Myocyte (in vitro differentiated cells): ENCODE measurements at regions not wholly inside any gene's neighbourhood (a gene's known extent, or its start where the extent isn't known, plus 50 kb on each side); places are given as distances from the start of the nearest gene placed in this dataset.
"Not testable (repeated sequence)": the region's sequence is repeated elsewhere in the genome, so short reads cannot be mapped to it uniquely, and the experiment has no call there.

ENCODE experiments used
- DNase-seq: peaks from one replicate; pipeline ENCODE4 v3.0.0-alpha.2; 2012; ENCODE audit warnings: low read depth

GRCh38 chr21:35811191-35811806 lies 249.0 kb downstream of the SETD4 start:
- no peak for DNase-seq

DNA sequence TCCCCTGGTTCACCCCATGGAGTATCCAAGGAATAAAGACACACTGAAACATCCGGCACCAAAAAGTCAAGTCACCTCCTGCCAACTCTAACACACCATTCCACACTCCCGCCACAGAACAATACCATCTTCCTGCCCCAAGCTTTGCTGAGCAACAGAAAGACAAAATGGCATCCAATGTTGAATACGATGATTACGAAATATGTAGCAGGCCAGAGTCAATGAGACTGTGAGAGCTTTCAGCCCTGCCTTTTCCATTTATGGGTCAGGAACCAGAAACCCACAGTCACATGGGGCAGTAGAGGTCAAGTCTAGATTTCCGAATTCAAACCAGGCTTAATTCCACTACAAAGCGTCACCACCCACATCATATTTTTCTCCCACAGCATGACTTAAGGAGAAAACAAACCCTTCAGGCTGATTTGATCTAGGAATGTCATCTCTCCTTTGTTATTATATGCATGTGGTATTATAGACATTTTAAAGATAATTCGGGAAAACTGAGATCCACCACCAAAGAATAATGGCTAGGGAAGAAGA lies 249.8 kb downstream of the SETD4 start:
- no peak for DNase-seq

DNA sequence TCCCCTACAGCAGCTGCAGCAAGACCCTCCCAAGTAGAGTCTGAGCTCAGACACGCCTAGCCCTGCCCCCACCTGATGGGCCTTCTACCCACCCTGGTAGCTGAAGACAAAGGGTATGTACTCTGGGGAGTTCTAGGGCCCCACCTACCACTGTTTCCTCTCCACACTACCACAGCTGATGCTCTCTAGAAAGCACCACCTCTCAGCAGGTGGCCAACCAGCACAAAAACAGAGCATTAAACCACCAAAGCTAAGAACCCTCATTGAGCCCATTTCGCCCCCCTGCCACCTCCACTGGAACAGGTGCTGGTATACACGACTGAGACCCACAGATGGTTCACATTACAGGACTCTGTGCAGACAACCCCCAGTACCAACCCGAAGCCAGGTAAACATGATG lies 258.9 kb downstream of the SETD4 start:
- peak; percentile 8 for DNase-seq

DNA sequence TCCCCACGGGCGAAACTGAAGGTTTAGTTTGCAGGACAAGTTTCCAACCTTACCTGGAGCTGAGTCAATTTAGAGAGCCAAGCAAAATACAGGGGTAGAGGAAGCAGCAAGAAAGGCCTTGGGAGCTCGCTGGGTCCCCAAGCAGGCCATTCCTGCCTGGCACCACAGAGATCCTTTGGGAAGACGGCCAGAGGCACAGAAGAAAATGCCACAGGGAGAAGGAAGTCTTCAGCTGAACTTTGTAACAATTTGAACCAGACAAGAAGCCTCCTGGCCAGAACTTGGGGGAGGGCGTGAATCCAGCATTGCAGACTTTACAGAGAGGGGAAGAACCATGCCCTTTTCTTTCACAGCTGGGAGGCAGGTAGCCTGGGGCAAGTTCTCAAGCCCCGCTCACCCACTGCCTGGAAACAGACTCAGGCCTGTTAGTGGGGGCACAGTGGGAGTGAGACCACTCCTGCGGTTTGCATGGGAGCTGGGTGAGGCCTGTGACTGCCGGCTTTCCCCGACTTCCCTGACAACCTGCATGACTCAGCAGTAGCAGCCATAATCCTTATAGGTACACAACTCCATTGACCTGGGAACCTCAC lies 259.4 kb downstream of the SETD4 start:
- not testable (repeated sequence) for DNase-seq

- DNase-seq: no peak
Observed at GRCh38 chr21:35796844-35797243, 263.5 kb downstream of the SETD4 start.

GRCh38 chr21:35794527-35794926 lies 265.8 kb downstream of the SETD4 start:
- DNase-seq: not testable (repeated sequence)

DNA sequence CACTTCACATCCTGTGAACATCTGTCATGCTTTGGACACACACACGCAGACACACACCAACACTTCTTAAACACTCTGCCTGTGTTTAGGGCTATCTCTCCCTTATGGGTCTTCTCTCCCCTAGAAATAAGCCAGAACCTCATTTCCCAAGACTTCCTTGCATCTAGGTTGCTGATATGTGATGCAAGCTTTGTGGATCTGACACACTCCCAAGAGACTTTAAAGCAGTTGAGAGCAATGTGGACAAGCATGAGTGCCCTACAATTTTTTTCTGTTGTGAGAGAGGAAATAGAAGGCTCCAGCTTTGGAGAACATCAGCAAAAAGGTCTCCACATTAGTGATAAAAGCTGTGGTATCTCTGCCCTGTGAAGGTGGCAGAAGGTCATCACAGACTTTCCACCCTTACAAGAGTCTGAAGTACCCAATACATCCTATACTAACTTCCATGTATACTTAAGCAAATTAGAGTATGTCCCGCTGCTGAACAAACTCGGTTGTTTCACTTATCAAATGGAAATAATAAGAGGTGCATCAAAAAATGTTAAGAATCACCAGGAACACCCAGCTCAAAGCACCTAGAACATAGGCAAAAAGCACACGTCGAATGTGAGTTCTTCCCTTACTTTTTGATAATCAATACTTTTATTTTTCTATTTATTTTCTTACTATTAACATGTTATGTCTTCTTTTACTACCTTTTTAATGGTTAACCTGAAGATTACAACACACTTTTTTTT lies 267.6 kb downstream of the SETD4 start:
- DNase-seq: no peak

GRCh38 chr21:35791541-35792325 lies 268.6 kb downstream of the SETD4 start:
- no peak for DNase-seq

- DNase-seq: no peak
Observed at GRCh38 chr21:35783721-35784120, 276.6 kb downstream of the SETD4 start.

- no peak for DNase-seq
Observed at GRCh38 chr21:35782667-35783066, 277.7 kb downstream of the SETD4 start.

GRCh38 chr21:35780983-35781382 lies 279.3 kb downstream of the SETD4 start:
- DNase-seq: no peak

DNA sequence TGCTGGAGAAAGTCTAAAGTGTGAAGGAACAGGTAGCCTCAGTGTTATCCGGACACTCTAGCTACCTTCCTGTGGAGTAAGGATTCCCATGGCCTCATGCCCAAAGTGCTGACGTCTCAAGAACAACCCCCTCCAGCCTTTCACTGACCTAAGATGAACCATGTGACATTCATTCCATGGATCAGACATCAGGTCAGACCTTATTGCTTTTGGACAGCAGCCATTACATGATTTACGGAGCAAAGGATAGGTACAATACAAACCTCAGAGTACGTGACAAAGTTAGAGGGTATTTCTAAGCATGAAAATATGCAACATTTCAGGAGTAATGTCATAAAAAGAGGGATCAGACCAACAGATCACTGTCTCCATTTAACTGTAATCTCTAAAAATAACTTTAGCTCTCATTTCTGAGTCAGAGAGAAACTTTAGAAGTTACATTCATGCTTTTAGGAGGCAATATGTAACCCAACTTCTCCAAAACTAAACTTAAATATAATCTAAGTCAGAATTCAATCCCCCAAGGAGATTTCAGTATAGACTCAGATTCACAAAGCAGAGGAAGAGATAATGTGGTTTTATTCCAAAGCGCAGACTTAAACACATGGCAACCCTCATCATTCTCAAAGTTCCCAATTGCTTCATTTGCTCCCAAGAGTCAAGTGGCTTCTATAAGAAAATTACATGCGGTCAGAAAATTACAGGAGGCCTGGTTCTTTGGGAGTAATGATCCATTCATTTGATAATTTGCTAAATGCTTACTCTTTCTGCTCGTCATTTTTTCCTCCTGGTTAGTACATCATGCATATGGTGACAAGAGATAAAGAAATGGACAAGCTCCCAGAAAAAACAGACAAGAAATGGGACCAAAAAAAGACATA lies 280.4 kb downstream of the SETD4 start:
- DNase-seq: peak; percentile 62

DNA sequence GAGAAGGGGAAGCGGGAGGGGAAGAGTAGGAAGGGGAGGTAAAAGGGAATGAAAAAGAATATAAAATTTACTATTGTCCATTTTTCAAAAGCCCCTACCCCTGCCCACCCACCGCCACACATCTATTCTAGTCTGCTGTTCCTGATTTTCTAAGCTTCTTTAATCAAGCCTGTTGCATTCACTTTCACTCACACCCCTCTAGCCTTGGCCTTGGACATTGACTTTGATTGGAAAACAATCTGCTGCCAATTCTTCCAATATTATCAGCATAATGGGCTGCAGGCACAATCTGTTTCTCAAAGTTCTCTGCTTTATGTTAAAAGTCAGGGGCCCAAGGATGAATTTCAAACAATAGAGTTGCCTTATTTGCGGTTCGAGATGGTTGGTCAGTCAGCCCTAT lies 281.2 kb downstream of the SETD4 start:
- no peak for DNase-seq

DNA sequence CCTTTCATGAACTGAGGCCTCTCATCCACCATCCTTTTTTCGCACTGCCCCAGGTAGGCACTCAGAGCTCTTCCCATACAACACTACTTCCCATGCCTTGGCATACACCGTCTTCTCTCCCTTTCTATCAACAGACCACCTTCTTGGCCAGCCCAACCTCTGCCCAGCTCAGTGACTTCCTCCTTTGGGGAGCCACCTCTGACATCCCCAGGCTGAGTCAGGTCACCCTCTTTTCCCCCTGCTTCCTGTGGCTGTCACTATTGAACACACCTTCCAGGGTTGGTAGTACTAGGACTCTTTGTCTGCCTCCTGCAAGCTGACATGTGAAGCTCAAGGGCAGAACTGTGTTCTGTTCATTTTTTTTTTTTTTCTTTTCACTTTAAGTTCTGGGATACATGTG lies 283.2 kb downstream of the SETD4 start:
- no peak for DNase-seq

DNA sequence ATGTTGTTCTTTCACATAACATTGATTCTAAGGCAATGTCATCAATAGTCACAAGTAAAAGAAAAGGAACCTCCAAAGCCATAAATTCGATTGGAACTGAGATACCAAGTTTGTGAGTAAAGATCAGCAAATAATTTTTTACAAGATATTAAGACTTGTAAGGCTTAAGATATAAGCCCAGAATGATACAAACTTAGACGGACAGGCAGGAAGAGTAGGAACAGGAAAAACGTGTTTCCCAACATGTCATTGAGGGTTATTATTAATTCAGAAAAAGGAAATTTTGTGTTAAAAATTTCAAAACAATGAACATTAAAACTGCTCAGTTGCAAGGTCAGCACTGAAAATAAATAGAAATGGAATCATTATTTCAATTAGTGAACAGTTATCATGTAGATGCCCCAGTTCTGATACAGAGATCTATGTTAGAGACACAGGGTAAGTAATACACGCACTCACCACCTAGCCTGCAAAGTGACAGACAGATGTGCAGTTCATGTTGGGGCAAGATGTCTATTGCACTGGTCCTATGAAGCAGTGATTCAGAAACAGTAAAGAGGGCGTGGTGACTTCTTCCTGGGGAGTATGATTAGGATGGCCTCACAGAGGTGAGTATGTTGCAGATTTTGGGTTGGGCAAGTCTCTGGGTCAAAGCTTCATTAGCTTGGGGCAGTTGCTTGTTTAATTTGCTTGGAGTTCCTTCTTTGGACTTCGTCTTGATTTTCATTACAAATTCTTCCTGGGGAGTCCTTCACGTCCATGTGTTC lies 284.4 kb downstream of the SETD4 start:
- DNase-seq: no peak

- no peak for DNase-seq
Observed at GRCh38 chr21:35770101-35770945, 290.0 kb downstream of the SETD4 start.

DNA sequence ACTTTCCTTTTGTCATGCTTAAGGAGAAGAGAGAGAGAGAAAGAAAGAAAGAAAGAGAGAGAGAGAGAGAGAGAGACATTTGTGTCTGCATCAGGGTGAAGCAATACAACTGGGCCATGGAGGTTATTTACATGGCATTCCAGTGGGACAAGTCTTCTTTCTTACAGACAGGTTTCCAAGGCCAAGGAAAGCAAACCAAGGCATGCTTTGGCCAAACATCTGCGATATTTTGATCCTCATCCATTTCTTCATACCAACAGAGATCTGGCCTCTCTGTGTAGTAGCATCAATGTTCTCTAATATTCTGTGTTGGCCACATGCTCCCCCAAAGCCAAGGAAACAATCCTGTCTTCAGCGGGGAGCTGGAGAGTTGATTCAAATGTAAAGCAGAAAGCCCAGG lies 292.1 kb downstream of the SETD4 start:
- DNase-seq: no peak

DNA sequence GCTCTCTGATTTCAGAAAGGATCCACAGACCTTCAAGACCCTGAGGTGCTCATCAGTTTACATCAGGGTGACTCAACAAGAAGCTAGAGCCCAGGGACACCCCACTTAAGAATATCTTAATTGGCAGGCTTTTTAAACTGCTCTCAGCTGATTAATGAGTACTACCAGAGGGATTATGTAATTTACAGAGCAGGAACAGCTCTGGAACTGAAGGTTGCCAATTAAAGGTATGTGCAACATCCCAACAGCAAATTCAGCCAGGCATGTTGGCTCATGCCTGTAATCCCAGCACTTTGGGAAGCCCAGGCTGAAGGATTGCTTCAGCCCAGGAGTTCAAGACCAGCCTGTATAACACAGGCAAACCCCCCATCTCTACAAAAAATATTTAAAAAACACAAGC lies 295.7 kb downstream of the SETD4 start:
- no peak for DNase-seq

- DNase-seq: no peak
Observed at GRCh38 chr21:35764077-35764476, 296.2 kb downstream of the SETD4 start.
